ENCODE measurements at regions not wholly inside any gene's neighbourhood (a gene's known extent, or its start where the extent isn't known, plus 50 kb on each side); places are given as distances from the start of the nearest gene placed in this dataset.

- TF ChIP-seq POLR2AphosphoS5 (IDR thresholded peaks at IDR 0.05; ENCODE audit: borderline replicate concordance, low read depth, low read length) (no peak), EZH2 (IDR thresholded peaks at IDR 0.05) (no peak), FOXP2 (optimal IDR thresholded peaks at IDR 0.05; ENCODE audit: control extremely low read depth, extremely low read length, insufficient read depth) (no peak)
Measured at GRCh38 chr2:104051766-104052165, 802.1 kb upstream of the POU3F3 start.

Data from SK-N-MC (cell line).